ENCODE measurements at regions not wholly inside any gene's neighbourhood (a gene's known extent, or its start where the extent isn't known, plus 50 kb on each side); places are given as distances from the start of the nearest gene placed in this dataset.
A peak's percentile ranks its signal among the peaks of the same experiment; 100 is the strongest.

DNA sequence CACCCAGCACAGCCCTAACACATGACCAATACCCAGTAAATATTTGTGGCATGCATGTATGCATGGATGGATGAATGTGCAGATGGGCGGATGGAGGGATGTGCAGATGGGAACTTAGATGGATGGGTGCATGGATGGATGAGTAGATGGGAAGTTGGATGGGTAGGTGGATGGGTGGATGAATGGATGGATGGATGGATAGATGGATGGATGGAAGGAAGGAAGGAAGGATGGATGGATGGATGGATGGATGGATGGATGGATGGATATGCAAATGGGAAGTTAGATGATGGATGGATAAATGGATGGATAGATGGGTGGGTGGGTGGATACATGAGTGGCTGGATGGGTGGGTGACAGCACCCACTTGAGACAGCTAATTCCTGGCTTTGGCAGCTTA is 193.2 kb upstream of the TNRC6C start:
- no peaks in the 10 kb centered on the region for H4K20me1 ChIP-seq (replicated peaks in 1 of 2; ENCODE audit: control insufficient read depth in 1 of 2, insufficient read depth in 2 of 2, low read length in 2 of 2)
- no peak overlapping the region for H4K8ac ChIP-seq (ENCODE audit: extremely low read depth, insufficient read depth, low read length)
- peaks cover 5% of the 10 kb centered on the region; the same call in 1 of the 2 replicates for H3K23me2 ChIP-seq (ENCODE audit: low read depth, low read length)
- no peak overlapping the region; the same call in 1 of the 2 replicates for H2BK15ac ChIP-seq (ENCODE audit: low read length)
- H3K27ac ChIP-seq (ENCODE audit: low read depth, low read length) = no peak overlapping the region
- no peak overlapping the region for H3K23ac ChIP-seq (ENCODE audit: insufficient read length)
- FAIRE-seq (no peak), DNase-seq (ENCODE audit: low read depth in 1 of 2, low spot score in 2 of 2) (no peak)
- no peak overlapping the region for H3K18ac ChIP-seq (ENCODE audit: extremely low read depth, low read length)
- H3K14ac ChIP-seq (ENCODE audit: insufficient read length) = no peak overlapping the region
- no peak overlapping the region for H2BK5ac ChIP-seq (ENCODE audit: low read depth, low read length)
- no peak overlapping the region for H2AK5ac ChIP-seq (ENCODE audit: low read depth, low read length)
- H3K4ac ChIP-seq (replicated peaks; ENCODE audit: insufficient read length, low read depth, low read length) = no peak overlapping the region
- H2AFZ ChIP-seq (ENCODE audit: low read length) = no peak overlapping the region
- H2BK12ac ChIP-seq (ENCODE audit: low read depth, low read length) = no peak overlapping the region
- H3K4me1 ChIP-seq (replicated peaks in 1 of 4; ENCODE audit: control insufficient read depth in 3 of 4, insufficient read depth in 4 of 4, low read length in 3 of 4) = peaks cover 4 to 9% (median 8%) of the 10 kb centered on the region in 4 experiments
- TF ChIP-seq SUZ12 (IDR thresholded peaks at IDR 0.05; ENCODE audit: low read length) = no peak
- TF ChIP-seq TBP (IDR thresholded peaks at IDR 0.05; ENCODE audit: low read depth, low read length) = no peak
- TF ChIP-seq SIRT6 (IDR thresholded peaks at IDR 0.05; ENCODE audit: low read length) = no peak
- no peak for TF ChIP-seq TAF7 (optimal IDR thresholded peaks at IDR 0.05; ENCODE audit: borderline replicate concordance, low read depth, low read length)
- TF ChIP-seq SP1 (IDR thresholded peaks at IDR 0.05; ENCODE audit: low read depth, low read length) = no peak
- TF ChIP-seq POLR2A (IDR thresholded peaks at IDR 0.05; ENCODE audit: control extremely low read depth in 1 of 2, low read depth in 2 of 2, low read length in 2 of 2) = no peak
- H3K36me3 ChIP-seq (ENCODE audit: control insufficient read depth in 2 of 4, insufficient read depth in 4 of 4, low read length in 3 of 4) = no peaks in the 10 kb centered on the region
- no peak overlapping the region for H2BK20ac ChIP-seq (ENCODE audit: low read length)
- H3K27me3 ChIP-seq (replicated peaks in 1 of 4; ENCODE audit: control insufficient read depth in 3 of 4, extremely low read depth in 1 of 4, insufficient read depth in 3 of 4, low read length in 3 of 4) = no peaks in the 10 kb centered on the region; a peak in 2 of 7 replicates
- WGBS, 2 experiments (ENCODE audit: extremely low coverage in 1 of 2, insufficient coverage in 1 of 2, insufficient read length in 1 of 2, insufficient replicate concordance in 2 of 2, low coverage in 1 of 2, low lambda C conversion rate in 2 of 2, missing lambda C conversion rate in 1 of 2) = 79% methylated on average over 1 of the region's 1 CpG; no CpG with 5 or more reads in 1 of the 2 experiments
- no peak overlapping the region for H2BK120ac ChIP-seq (replicated peaks; ENCODE audit: low read depth, low read length)
- H3K9me3 ChIP-seq (ENCODE audit: insufficient read depth in 2 of 2, low read depth in 1 of 2, low read length in 1 of 2) = no peaks in the 10 kb centered on the region
- H3K79me2 ChIP-seq (ENCODE audit: control insufficient read depth in 1 of 2, insufficient read depth in 2 of 2, low read length in 2 of 2) = no peaks in the 10 kb centered on the region
- H3K9ac ChIP-seq (replicated peaks in 1 of 4; ENCODE audit: extremely low read depth in 1 of 4, low read depth in 3 of 4, low read length in 3 of 4) = no peak overlapping the region
- no peak overlapping the region for H3K4me2 ChIP-seq (ENCODE audit: insufficient read depth in 1 of 2, low read depth in 2 of 2, low read length in 2 of 2)
- ChIA-PET POLR2A (ENCODE audit: partially characterized antibody) (no interaction called here), CTCF (ENCODE audit: partially characterized antibody) (interaction anchor here (1.1 to 1.9 kb wide), 4 partner anchors 9 to 255 kb away, joined by 3 to 4 read pairs (median 4); no protein-coding TSS in a partner anchor)
- H4K91ac ChIP-seq (replicated peaks; ENCODE audit: insufficient read length, low read length) = no peak overlapping the region
- H3K79me1 ChIP-seq (ENCODE audit: low read depth, low read length) = no peaks in the 10 kb centered on the region
- H3K56ac ChIP-seq (replicated peaks; ENCODE audit: insufficient read length, low read depth, low read length) = peak overlapping the region; percentile 55
- no peak overlapping the region for H4K5ac ChIP-seq (ENCODE audit: insufficient read length, low read depth, low read length)
- H3K4me3 ChIP-seq (ENCODE audit: extremely low read depth in 1 of 4, insufficient read depth in 2 of 4, low read depth in 3 of 4, low read length in 4 of 4) = no peak overlapping the region
